ENCODE measurements at regions not wholly inside any gene's neighbourhood (a gene's known extent, or its start where the extent isn't known, plus 50 kb on each side); places are given as distances from the start of the nearest gene placed in this dataset.

DNA sequence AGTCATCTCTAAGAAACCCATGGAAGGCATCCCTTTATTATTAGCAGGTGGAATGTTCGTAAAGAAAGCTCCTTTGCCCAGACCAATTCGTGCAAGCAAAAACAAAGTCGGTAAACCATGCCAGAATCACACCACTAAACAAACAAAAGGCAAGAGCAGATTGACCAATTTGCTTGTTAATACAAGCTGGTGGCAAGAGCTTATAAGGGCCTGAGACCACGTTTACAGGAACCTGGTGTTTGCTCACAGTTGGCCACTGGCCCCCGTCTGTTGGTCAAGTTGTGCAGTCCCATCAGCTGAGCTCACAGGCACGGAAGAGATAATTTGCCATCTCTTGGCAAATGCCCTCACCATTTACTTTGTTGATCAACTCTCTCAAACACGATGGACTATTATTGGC is 342.2 kb upstream of the MKI67 start:
- TF ChIP-seq, protein P1, sequence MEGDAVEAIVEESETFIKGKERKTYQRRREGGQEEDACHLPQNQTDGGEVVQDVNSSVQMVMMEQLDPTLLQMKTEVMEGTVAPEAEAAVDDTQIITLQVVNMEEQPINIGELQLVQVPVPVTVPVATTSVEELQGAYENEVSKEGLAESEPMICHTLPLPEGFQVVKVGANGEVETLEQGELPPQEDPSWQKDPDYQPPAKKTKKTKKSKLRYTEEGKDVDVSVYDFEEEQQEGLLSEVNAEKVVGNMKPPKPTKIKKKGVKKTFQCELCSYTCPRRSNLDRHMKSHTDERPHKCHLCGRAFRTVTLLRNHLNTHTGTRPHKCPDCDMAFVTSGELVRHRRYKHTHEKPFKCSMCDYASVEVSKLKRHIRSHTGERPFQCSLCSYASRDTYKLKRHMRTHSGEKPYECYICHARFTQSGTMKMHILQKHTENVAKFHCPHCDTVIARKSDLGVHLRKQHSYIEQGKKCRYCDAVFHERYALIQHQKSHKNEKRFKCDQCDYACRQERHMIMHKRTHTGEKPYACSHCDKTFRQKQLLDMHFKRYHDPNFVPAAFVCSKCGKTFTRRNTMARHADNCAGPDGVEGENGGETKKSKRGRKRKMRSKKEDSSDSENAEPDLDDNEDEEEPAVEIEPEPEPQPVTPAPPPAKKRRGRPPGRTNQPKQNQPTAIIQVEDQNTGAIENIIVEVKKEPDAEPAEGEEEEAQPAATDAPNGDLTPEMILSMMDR (IDR thresholded peaks at IDR 0.05; ENCODE audit: low read depth, low read length) = no peak
- DNase-seq (ENCODE audit: extremely low read depth, low read depth) = no peak

DNA sequence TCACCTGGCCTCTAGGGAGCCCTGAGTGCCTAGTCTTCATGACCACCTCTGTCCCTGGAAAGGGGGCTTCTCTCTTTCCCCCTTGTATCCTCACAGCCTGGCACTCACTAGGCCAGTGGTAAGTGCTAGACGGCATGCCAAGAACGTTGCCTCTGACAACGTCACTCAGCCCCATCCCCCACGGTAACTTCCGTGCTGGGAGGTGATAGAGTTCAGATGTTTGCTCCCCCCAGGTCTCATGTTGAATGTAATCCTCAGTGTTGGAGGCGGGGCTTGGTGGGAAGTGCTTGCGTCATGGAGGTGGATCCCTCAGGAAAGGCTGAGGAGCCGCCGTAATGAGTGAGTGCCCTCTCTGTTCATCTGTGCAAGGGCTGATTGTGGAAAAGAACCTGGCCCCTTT is 343.3 kb upstream of the MKI67 start:
- DNase-seq (ENCODE audit: extremely low read depth, low read depth) = no peak
- TF ChIP-seq, protein P1 (IDR thresholded peaks at IDR 0.05; ENCODE audit: low read depth, low read length) = no peak

- no peak for DNase-seq (ENCODE audit: extremely low read depth, low read depth)
- TF ChIP-seq, protein P1 (IDR thresholded peaks at IDR 0.05; ENCODE audit: low read depth, low read length) = no peak
Observed at GRCh38 chr10:128470321-128470965, 344.2 kb upstream of the MKI67 start.

DNA sequence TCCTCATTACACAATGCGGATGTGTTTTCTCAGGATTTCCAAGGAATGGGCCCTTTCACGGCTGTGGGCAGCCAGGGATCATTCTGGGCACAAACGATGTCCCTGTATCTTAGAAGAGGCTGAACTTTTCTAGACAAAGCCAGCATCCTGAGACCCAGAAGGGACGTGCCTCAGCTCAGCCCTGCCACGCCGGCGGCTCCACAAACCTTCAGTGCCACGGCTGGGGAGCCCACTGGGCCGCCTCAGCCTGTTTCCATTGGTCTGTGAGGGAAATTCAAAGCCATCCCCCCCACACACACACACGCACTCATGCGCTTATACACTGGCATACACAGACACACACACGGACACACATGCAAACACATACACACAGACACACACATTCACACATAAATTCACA is 344.9 kb upstream of the MKI67 start:
- DNase-seq (ENCODE audit: extremely low read depth, low read depth) = no peak
- TF ChIP-seq, protein P1 (IDR thresholded peaks at IDR 0.05; ENCODE audit: low read depth, low read length) = no peak

- TF ChIP-seq, protein P1 (IDR thresholded peaks at IDR 0.05; ENCODE audit: low read depth, low read length) = no peak
- DNase-seq (ENCODE audit: extremely low read depth, low read depth) = no peak
Observed at GRCh38 chr10:128472196-128472595, 346.0 kb upstream of the MKI67 start.

GRCh38 chr10:128473396-128473795 is 347.2 kb upstream of the MKI67 start:
- TF ChIP-seq, protein P1 (IDR thresholded peaks at IDR 0.05; ENCODE audit: low read depth, low read length) = no peak
- DNase-seq (ENCODE audit: extremely low read depth, low read depth) = no peak

- DNase-seq (ENCODE audit: extremely low read depth, low read depth) = no peak
- TF ChIP-seq, protein P1 (IDR thresholded peaks at IDR 0.05; ENCODE audit: low read depth, low read length) = no peak
Observed at GRCh38 chr10:128473911-128474310, 347.7 kb upstream of the MKI67 start.
